Testis (tissue), 2 donors: ENCODE measurements at regions not wholly inside any gene's neighbourhood (a gene's known extent, or its start where the extent isn't known, plus 50 kb on each side); places are given as distances from the start of the nearest gene placed in this dataset.

Experiments
- DNase-seq: peaks from one replicate; pipeline ENCODE4 v3.0.0-alpha.2; 2019
- H3K27ac ChIP-seq, 2 donors: fragments of 200-600 bp; sonication (generic); one replicate each; pipeline ENCODE4 v1.5.1; 2019
- H3K27me3 ChIP-seq: fragments of 200-600 bp; sonication (generic); one replicate; pipeline ENCODE4 v1.5.1; 2019
- H3K36me3 ChIP-seq: fragments of 200-600 bp; sonication (generic); one replicate; pipeline ENCODE4 v1.5.1; 2017; ENCODE audit warnings: low read depth; ENCODE audit errors: missing control alignments
- H3K4me1 ChIP-seq: fragments of 200-600 bp; sonication (generic); one replicate; pipeline ENCODE4 v1.5.1; 2019
- H3K4me3 ChIP-seq, 2 donors: fragments of 200-600 bp; sonication (generic); one replicate each; pipeline ENCODE4 v1.5.1; 2017 to 2019
- H3K9me3 ChIP-seq: fragments of 200-600 bp; sonication (generic); one replicate; pipeline ENCODE4 v1.5.1; 2017
- CTCF ChIP-seq, 3 experiments: fragments of 450-650 bp in 2 of 3; fragments of 200-600 bp in 1 of 3; sonication (generic) in 1 of 3; IDR thresholded peaks; one replicate each; pipeline ENCODE4 v1.5.1; 2016 to 2019; ENCODE audit warnings: antibody characterized with exemption in 3 of 3, mild to moderate bottlenecking in 2 of 3, moderate library complexity in 1 of 3
- POLR2A ChIP-seq: fragments of 450-650 bp; IDR thresholded peaks from one replicate; pipeline ENCODE4 v1.6.1; 2017; ENCODE audit warnings: antibody characterized with exemption, mild to moderate bottlenecking, moderate library complexity
- WGBS, 2 donors: methylation state at CpG; one replicate each; pipeline ENCODE4 v1.1.5; 2018; 5-methylcytosine and 5-hydroxymethylcytosine counted together
- intact Hi-C: fragments of 100-400 bp; cut with DNase I; formaldehyde crosslinking; loops from one replicate; pipeline ENCODE4 v1.15.1; 2023; ENCODE audit warnings: low total_unique reads

- Histone ChIP-seq H3K27ac (peak overlapping the region; percentile 85 to 93), H3K36me3 (no peaks in the 10 kb centered on the region), H3K9me3 (no peaks in the 10 kb centered on the region), H3K4me1 (peaks cover 39% of the 10 kb centered on the region), H3K4me3 (no peak overlapping the region), H3K27me3 (no peaks in the 10 kb centered on the region)
- 85 to 97% methylated on average over 3 of the region's 3 CpGs for WGBS, 2 donors
- DNase-seq, result no peak
- intact Hi-C loops, result no loop called here
- TF ChIP-seq POLR2A (no peak), CTCF (IDR thresholded peaks at IDR 0.05) (no peak)
Observed at GRCh38 chr2:43088143-43089073, 138.0 kb downstream of the ZFP36L2 start.

DNA sequence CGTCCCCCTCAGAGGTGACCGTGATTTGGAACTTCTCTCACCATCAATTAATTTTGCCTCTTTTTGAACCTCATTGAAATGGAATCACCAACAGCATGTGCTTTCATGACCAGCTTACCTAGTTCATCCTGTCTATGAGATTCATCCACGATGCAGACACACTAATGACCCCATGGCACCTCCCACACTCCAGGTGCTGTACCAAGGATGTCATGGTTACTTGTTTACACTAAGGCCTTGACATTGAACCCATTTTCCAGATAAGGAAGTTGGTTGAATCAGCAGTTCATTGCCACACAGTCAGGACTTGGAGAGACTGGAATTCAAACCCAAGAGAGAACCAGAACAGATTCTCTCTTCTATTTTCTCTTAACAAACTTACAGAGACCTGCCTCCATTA lies 139.0 kb downstream of the ZFP36L2 start:
- H3K4me3 ChIP-seq, result no peak overlapping the region
- no peaks in the 10 kb centered on the region for H3K36me3 ChIP-seq
- no peaks in the 10 kb centered on the region for H3K9me3 ChIP-seq
- TF ChIP-seq CTCF (IDR thresholded peaks at IDR 0.05) (no peak), POLR2A (no peak)
- H3K27ac ChIP-seq, result peak overlapping the region; percentile 85 to 93
- H3K4me1 ChIP-seq, result peaks cover 48% of the 10 kb centered on the region
- 86 to 89% methylated on average over 3 of the region's 3 CpGs for WGBS, 2 donors
- intact Hi-C loops, result no loop called here
- DNase-seq, result no peak
- no peaks in the 10 kb centered on the region for H3K27me3 ChIP-seq

- peak; percentile 76 for DNase-seq
- H3K9me3 ChIP-seq, result no peaks in the 10 kb centered on the region
- no peak for TF ChIP-seq CTCF (IDR thresholded peaks at IDR 0.05)
- TF ChIP-seq POLR2A, result no peak
- peaks cover 56% of the 10 kb centered on the region for H3K4me1 ChIP-seq
- H3K36me3 ChIP-seq, result no peaks in the 10 kb centered on the region
- H3K27ac ChIP-seq, result peak overlapping the region; percentile 85 to 93
- no peaks in the 10 kb centered on the region for H3K27me3 ChIP-seq
- intact Hi-C loops, result no loop called here
- H3K4me3 ChIP-seq, result no peak overlapping the region
- WGBS, 2 donors, result 45 to 51% methylated on average over 14 of the region's 14 CpGs
Observed at GRCh38 chr2:43086451-43087221, 139.8 kb downstream of the ZFP36L2 start.

DNA sequence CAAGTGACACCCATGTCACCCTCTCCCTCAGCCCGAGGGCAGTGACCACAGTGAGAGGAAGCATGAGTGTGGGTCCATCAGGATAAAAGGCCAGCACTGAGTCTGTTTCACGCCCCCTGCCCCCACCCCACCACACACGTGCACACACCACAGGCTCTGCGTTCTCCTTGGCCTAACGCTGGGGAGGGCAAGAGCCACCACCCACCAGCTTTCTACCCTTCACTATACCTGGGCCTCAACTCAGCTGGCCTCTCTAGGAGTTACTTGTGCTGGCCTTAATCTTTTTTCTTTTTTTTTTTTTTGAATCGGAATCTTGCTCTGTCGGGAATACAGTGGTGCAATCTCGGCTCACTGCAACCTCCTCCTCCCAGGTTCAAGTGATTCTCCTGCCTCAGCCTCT lies 140.5 kb downstream of the ZFP36L2 start:
- Histone ChIP-seq H3K9me3 (no peaks in the 10 kb centered on the region), H3K27ac (peak overlapping the region; percentile 66 to 93), H3K4me3 (no peak overlapping the region), H3K4me1 (peaks cover 57% of the 10 kb centered on the region), H3K27me3 (no peaks in the 10 kb centered on the region), H3K36me3 (no peaks in the 10 kb centered on the region)
- WGBS, 2 donors, result 59 to 61% methylated on average over 8 of the region's 8 CpGs
- no peak for DNase-seq
- TF ChIP-seq CTCF (IDR thresholded peaks at IDR 0.05) (no peak), POLR2A (no peak)
- intact Hi-C loops, result no loop called here
